ENCODE measurements at regions not wholly inside any gene's neighbourhood (a gene's known extent, or its start where the extent isn't known, plus 50 kb on each side); places are given as distances from the start of the nearest gene placed in this dataset.
"Not testable (repeated sequence)": the region's sequence is repeated elsewhere in the genome, so short reads cannot be mapped to it uniquely, and the experiment has no call there.

GRCh38 chr5:108578791-108579190, 168.9 kb upstream of the FER start:
- H3K27ac Mint-ChIP-seq = no peak overlapping the region
- H3K4me3 Mint-ChIP-seq = no peak overlapping the region
- no peaks in the 10 kb centered on the region for H3K9me3 ChIP-seq (ENCODE audit: control insufficient read depth in 2 of 2, low read length in 2 of 2)

GRCh38 chr5:108567429-108567828, 180.3 kb upstream of the FER start:
- no peak overlapping the region for H3K27ac ChIP-seq (ENCODE audit: insufficient read depth, low read length, poor library complexity, severe bottlenecking)
- no peaks in the 10 kb centered on the region for H3K4me1 ChIP-seq (ENCODE audit: control insufficient read depth, insufficient read depth, low read length, poor library complexity, severe bottlenecking)
- peaks cover 6% of the 10 kb centered on the region for H3K27me3 Mint-ChIP-seq
- H3K4me1 Mint-ChIP-seq = no peaks in the 10 kb centered on the region
- no peak overlapping the region for H3K4me3 Mint-ChIP-seq
- no peak overlapping the region for H3K4me3 ChIP-seq (ENCODE audit: low read depth, low read length)
- no peaks in the 10 kb centered on the region for H3K36me3 ChIP-seq (ENCODE audit: control insufficient read depth, insufficient read depth, low read length)
- peaks cover 7% of the 10 kb centered on the region for H3K27me3 ChIP-seq (ENCODE audit: control insufficient read depth, insufficient read depth, low read length)
- ATAC-seq (ENCODE audit: low read depth in 2 of 2) (no peak), DNase-seq (no peak)
- H3K9me3 ChIP-seq (ENCODE audit: control insufficient read depth in 2 of 2, low read length in 2 of 2) = no peaks in the 10 kb centered on the region
- peaks cover 0 to under 1% (median 0%) of the 10 kb centered on the region in 7 donors for H3K9me3 Mint-ChIP-seq
- no peak overlapping the region for H3K27ac Mint-ChIP-seq
- H3K36me3 Mint-ChIP-seq = no peaks in the 10 kb centered on the region

More at GRCh38 chr5:108578791-108579190, 168.9 kb upstream of the FER start:
- ATAC-seq (ENCODE audit: low read depth in 2 of 2) = no peak
- Mint-ChIP-seq H3K4me1 (no peaks in the 10 kb centered on the region), H3K9me3 (peaks cover 0 to 20% (median 7%) of the 10 kb centered on the region in 7 donors), H3K27me3 (no peaks in the 10 kb centered on the region), H3K36me3 (no peaks in the 10 kb centered on the region)
- Histone ChIP-seq H3K36me3 (ENCODE audit: control insufficient read depth, insufficient read depth, low read length) (no peaks in the 10 kb centered on the region), H3K4me3 (ENCODE audit: low read depth, low read length) (no peak overlapping the region), H3K27me3 (ENCODE audit: control insufficient read depth, insufficient read depth, low read length) (peaks cover 5% of the 10 kb centered on the region), H3K4me1 (ENCODE audit: control insufficient read depth, insufficient read depth, low read length, poor library complexity, severe bottlenecking) (no peaks in the 10 kb centered on the region), H3K27ac (ENCODE audit: insufficient read depth, low read length, poor library complexity, severe bottlenecking) (no peak overlapping the region)
- no peak for DNase-seq

- peaks cover 8% of the 10 kb centered on the region for H3K27me3 Mint-ChIP-seq
- no peaks in the 10 kb centered on the region for H3K4me1 Mint-ChIP-seq
- DNase-seq (no peak), ATAC-seq (ENCODE audit: low read depth in 2 of 2) (no peak)
- H3K4me1 ChIP-seq (ENCODE audit: control insufficient read depth, insufficient read depth, low read length, poor library complexity, severe bottlenecking) = no peaks in the 10 kb centered on the region
- no peak overlapping the region for H3K27ac ChIP-seq (ENCODE audit: insufficient read depth, low read length, poor library complexity, severe bottlenecking)
- no peaks in the 10 kb centered on the region for H3K9me3 ChIP-seq (ENCODE audit: control insufficient read depth in 2 of 2, low read length in 2 of 2)
- H3K27me3 ChIP-seq (ENCODE audit: control insufficient read depth, insufficient read depth, low read length) = peaks cover 7% of the 10 kb centered on the region
- H3K36me3 ChIP-seq (ENCODE audit: control insufficient read depth, insufficient read depth, low read length) = no peaks in the 10 kb centered on the region
- H3K9me3 Mint-ChIP-seq = no peaks in the 10 kb centered on the region
- H3K4me3 ChIP-seq (ENCODE audit: low read depth, low read length) = no peak overlapping the region
- H3K27ac Mint-ChIP-seq = no peak overlapping the region
- no peak overlapping the region for H3K4me3 Mint-ChIP-seq
- H3K36me3 Mint-ChIP-seq = no peaks in the 10 kb centered on the region
These were observed 182.5 kb upstream of the FBXL17 start for GRCh38 chr5:108564441-108564840.

- no peak overlapping the region for H3K4me3 ChIP-seq (ENCODE audit: low read depth, low read length)
- H3K9me3 ChIP-seq (ENCODE audit: control insufficient read depth in 2 of 2, low read length in 2 of 2) = no peaks in the 10 kb centered on the region
- Mint-ChIP-seq H3K9me3 (no peaks in the 10 kb centered on the region), H3K27ac (no peak overlapping the region), H3K27me3 (peaks cover 8% of the 10 kb centered on the region), H3K4me1 (no peaks in the 10 kb centered on the region), H3K36me3 (no peaks in the 10 kb centered on the region), H3K4me3 (no peak overlapping the region)
- H3K27ac ChIP-seq (ENCODE audit: insufficient read depth, low read length, poor library complexity, severe bottlenecking) = no peak overlapping the region
- no peak for ATAC-seq (ENCODE audit: low read depth in 2 of 2)
- DNase-seq = no peak
- H3K4me1 ChIP-seq (ENCODE audit: control insufficient read depth, insufficient read depth, low read length, poor library complexity, severe bottlenecking) = no peaks in the 10 kb centered on the region
- no peaks in the 10 kb centered on the region for H3K36me3 ChIP-seq (ENCODE audit: control insufficient read depth, insufficient read depth, low read length)
- H3K27me3 ChIP-seq (ENCODE audit: control insufficient read depth, insufficient read depth, low read length) = peaks cover 7% of the 10 kb centered on the region
These were observed 180.2 kb upstream of the FBXL17 start for GRCh38 chr5:108562205-108562454.

DNA sequence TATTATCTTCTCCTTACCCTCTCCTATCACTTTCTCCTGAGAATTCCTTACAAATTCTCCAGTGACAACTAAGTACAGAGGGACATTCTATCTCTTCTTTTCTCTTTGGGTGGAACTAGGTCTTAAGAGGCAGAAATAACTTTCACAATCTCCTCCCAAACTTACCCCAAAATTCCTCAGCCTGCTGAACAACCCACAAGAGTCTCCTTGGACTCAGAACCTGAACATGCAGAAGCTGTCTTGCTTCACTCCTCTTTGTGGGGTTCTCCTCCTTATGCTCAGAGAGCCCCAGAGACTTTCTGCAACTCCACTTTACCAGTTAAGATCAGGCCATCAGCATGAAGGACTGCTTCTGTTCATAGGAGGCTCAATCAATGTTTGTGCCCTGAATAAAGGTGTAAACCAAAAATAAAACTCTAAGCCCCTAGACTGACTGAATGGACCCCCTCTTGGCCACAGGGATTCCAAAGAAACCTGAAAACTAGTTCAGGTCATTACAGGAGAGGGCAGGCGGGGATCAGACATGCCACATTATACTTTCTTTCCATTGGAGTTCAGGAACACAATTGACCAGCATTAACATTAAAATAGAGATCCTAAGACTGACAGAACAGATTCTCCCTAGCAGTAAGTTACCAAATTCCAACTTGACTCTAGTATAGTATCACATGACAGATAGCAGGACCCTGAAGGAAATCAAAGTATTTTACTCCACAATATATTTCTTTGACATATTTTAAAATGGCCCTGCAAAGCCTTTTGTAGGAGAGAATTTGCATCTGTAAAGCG, 179.7 kb upstream of the FBXL17 start:
- no peaks in the 10 kb centered on the region for H3K4me1 ChIP-seq (ENCODE audit: control insufficient read depth, insufficient read depth, low read length, poor library complexity, severe bottlenecking)
- Mint-ChIP-seq H3K36me3 (no peaks in the 10 kb centered on the region), H3K4me1 (no peaks in the 10 kb centered on the region), H3K27me3 (peaks cover 8% of the 10 kb centered on the region), H3K27ac (no peak overlapping the region), H3K4me3 (no peak overlapping the region), H3K9me3 (no peaks in the 10 kb centered on the region)
- peaks cover 7% of the 10 kb centered on the region for H3K27me3 ChIP-seq (ENCODE audit: control insufficient read depth, insufficient read depth, low read length)
- no peaks in the 10 kb centered on the region for H3K36me3 ChIP-seq (ENCODE audit: control insufficient read depth, insufficient read depth, low read length)
- no peak overlapping the region for H3K27ac ChIP-seq (ENCODE audit: insufficient read depth, low read length, poor library complexity, severe bottlenecking)
- ATAC-seq (ENCODE audit: low read depth in 2 of 2) (no peak), DNase-seq (no peak)
- no peak overlapping the region for H3K4me3 ChIP-seq (ENCODE audit: low read depth, low read length)
- H3K9me3 ChIP-seq (ENCODE audit: control insufficient read depth in 2 of 2, low read length in 2 of 2) = no peaks in the 10 kb centered on the region

- H3K27ac Mint-ChIP-seq = no peak overlapping the region
- Histone ChIP-seq H3K4me1 (ENCODE audit: control insufficient read depth, insufficient read depth, low read length, poor library complexity, severe bottlenecking) (no peaks in the 10 kb centered on the region), H3K27ac (ENCODE audit: insufficient read depth, low read length, poor library complexity, severe bottlenecking) (no peak overlapping the region), H3K27me3 (ENCODE audit: control insufficient read depth, insufficient read depth, low read length) (peaks cover 4% of the 10 kb centered on the region), H3K4me3 (ENCODE audit: low read depth, low read length) (no peak overlapping the region), H3K9me3 (ENCODE audit: control insufficient read depth in 2 of 2, low read length in 2 of 2) (no peaks in the 10 kb centered on the region), H3K36me3 (ENCODE audit: control insufficient read depth, insufficient read depth, low read length) (no peaks in the 10 kb centered on the region)
- ATAC-seq (ENCODE audit: low read depth in 2 of 2) (no peak), DNase-seq (no peak)
- H3K36me3 Mint-ChIP-seq = no peaks in the 10 kb centered on the region
- peaks cover 8% of the 10 kb centered on the region for H3K27me3 Mint-ChIP-seq
- no peaks in the 10 kb centered on the region for H3K9me3 Mint-ChIP-seq
- no peak overlapping the region for H3K4me3 Mint-ChIP-seq
- H3K4me1 Mint-ChIP-seq = no peaks in the 10 kb centered on the region
These were observed 178.7 kb upstream of the FBXL17 start for GRCh38 chr5:108560581-108560980.

- H3K27ac ChIP-seq (ENCODE audit: insufficient read depth, low read length, poor library complexity, severe bottlenecking) = no peak overlapping the region
- Mint-ChIP-seq H3K27me3 (peaks cover 8% of the 10 kb centered on the region), H3K4me1 (no peaks in the 10 kb centered on the region), H3K36me3 (no peaks in the 10 kb centered on the region), H3K4me3 (no peak overlapping the region), H3K27ac (no peak overlapping the region), H3K9me3 (peaks cover 0 to 3% (median 0%) of the 10 kb centered on the region in 7 donors)
- no peak for ATAC-seq (ENCODE audit: low read depth in 2 of 2)
- DNase-seq = no peak
- H3K4me1 ChIP-seq (ENCODE audit: control insufficient read depth, insufficient read depth, low read length, poor library complexity, severe bottlenecking) = no peaks in the 10 kb centered on the region
- H3K27me3 ChIP-seq (ENCODE audit: control insufficient read depth, insufficient read depth, low read length) = peaks cover under 1% of the 10 kb centered on the region
- H3K4me3 ChIP-seq (ENCODE audit: low read depth, low read length) = no peak overlapping the region
- H3K36me3 ChIP-seq (ENCODE audit: control insufficient read depth, insufficient read depth, low read length) = no peaks in the 10 kb centered on the region
- no peaks in the 10 kb centered on the region for H3K9me3 ChIP-seq (ENCODE audit: control insufficient read depth in 2 of 2, low read length in 2 of 2)
These were observed 178.3 kb upstream of the FBXL17 start for GRCh38 chr5:108560166-108560565.

- not testable (repeated sequence) for H3K27me3 ChIP-seq (ENCODE audit: control insufficient read depth, insufficient read depth, low read length); H3K27ac ChIP-seq (ENCODE audit: insufficient read depth, low read length, poor library complexity, severe bottlenecking); H3K4me3 ChIP-seq (ENCODE audit: low read depth, low read length); H3K27me3 Mint-ChIP-seq; H3K36me3 ChIP-seq (ENCODE audit: control insufficient read depth, insufficient read depth, low read length); H3K27ac Mint-ChIP-seq; H3K4me3 Mint-ChIP-seq; H3K9me3 Mint-ChIP-seq; H3K4me1 Mint-ChIP-seq; H3K4me1 ChIP-seq (ENCODE audit: control insufficient read depth, insufficient read depth, low read length, poor library complexity, severe bottlenecking); ATAC-seq (ENCODE audit: low read depth in 2 of 2); H3K36me3 Mint-ChIP-seq; H3K9me3 ChIP-seq (ENCODE audit: control insufficient read depth in 2 of 2, low read length in 2 of 2); DNase-seq
These were observed 176.9 kb upstream of the FBXL17 start for GRCh38 chr5:108558840-108559239.
